Fibroblast of lung (primary cell): ENCODE measurements at regions not wholly inside any gene's neighbourhood (a gene's known extent, or its start where the extent isn't known, plus 50 kb on each side); places are given as distances from the start of the nearest gene placed in this dataset.
"Not testable (repeated sequence)": the region's sequence is repeated elsewhere in the genome, so short reads cannot be mapped to it uniquely, and the experiment has no call there.

Source experiments
- DNase-seq, 2 donors: peaks; one replicate each; pipeline versions ENCODE4 v3.0.0 to v3.0.0-alpha.2; 2010; ENCODE audit warnings: low read depth in 2 of 2
- H2AFZ ChIP-seq: 2 replicates; pipeline ENCODE4 v1.5.1; 2012; ENCODE audit warnings: low read length, control low read depth, inconsistent platforms
- H3K27ac ChIP-seq: 2 replicates; pipeline ENCODE4 v1.5.1; 2011; ENCODE audit warnings: low read length, control low read depth; ENCODE audit not compliant: insufficient read depth
- H3K27me3 ChIP-seq: 2 replicates; pipeline ENCODE4 v1.5.1; 2011; ENCODE audit warnings: mild to moderate bottlenecking, low read length; ENCODE audit not compliant: control insufficient read depth, insufficient read depth
- H3K36me3 ChIP-seq: 2 replicates; pipeline ENCODE4 v1.5.1; 2011; ENCODE audit warnings: low read length; ENCODE audit not compliant: control insufficient read depth, insufficient read depth
- H3K4me1 ChIP-seq: 2 replicates; pipeline ENCODE4 v1.5.1; 2011; ENCODE audit warnings: low read length; ENCODE audit not compliant: control insufficient read depth, insufficient read depth; ENCODE audit errors: extremely low read depth
- H3K4me2 ChIP-seq: 2 replicates; pipeline ENCODE4 v1.5.1; 2011; ENCODE audit warnings: low read length, control low read depth; ENCODE audit not compliant: insufficient read depth; ENCODE audit errors: extremely low read depth
- H3K4me3 ChIP-seq, 4 experiments: fragments of 200-600 bp in 1 of 4; sonication (generic) in 1 of 4; replicated peaks in 1 of 4; 2 replicates each; pipeline ENCODE4 v1.5.1; 2011 to 2016; ENCODE audit warnings: low read length in 4 of 4, low read depth in 3 of 4, mild to moderate bottlenecking in 3 of 4, control low read depth in 2 of 4, inconsistent platforms in 1 of 4, mixed read lengths in 1 of 4; ENCODE audit not compliant: insufficient read depth in 1 of 4; ENCODE audit errors: control extremely low read depth in 1 of 4
- H3K79me2 ChIP-seq: 2 replicates; pipeline ENCODE4 v1.5.1; 2012; ENCODE audit warnings: mild to moderate bottlenecking, low read length, inconsistent platforms; ENCODE audit not compliant: control insufficient read depth, insufficient read depth
- H3K9ac ChIP-seq: 2 replicates; pipeline ENCODE4 v1.5.1; 2011; ENCODE audit warnings: mild to moderate bottlenecking, low read length, control low read depth; ENCODE audit not compliant: insufficient read depth
- H3K9me3 ChIP-seq: 2 replicates; pipeline ENCODE4 v1.5.1; 2012; ENCODE audit warnings: low read depth, low read length; ENCODE audit not compliant: control insufficient read depth, insufficient read depth
- H4K20me1 ChIP-seq: 2 replicates; pipeline ENCODE4 v1.5.1; 2011; ENCODE audit warnings: low read length; ENCODE audit not compliant: control insufficient read depth, insufficient read depth; ENCODE audit errors: extremely low read depth
- EZH2 ChIP-seq: IDR thresholded peaks from 2 replicates; pipeline ENCODE4 v1.5.1; 2012; ENCODE audit warnings: low read length, control low read depth, mild to moderate bottlenecking; ENCODE audit errors: missing control alignments
- TF ChIP-seq, protein P1 (sequence below), 2 donors: IDR thresholded peaks in 1 of 2; conservative IDR thresholded peaks in 1 of 2; 1 replicate in 1 of 2; 2 replicates in 1 of 2; pipeline ENCODE4 v1.5.1; 2011 to 2012; ENCODE audit warnings: low read length in 2 of 2, control low read depth in 1 of 2, inconsistent platforms in 1 of 2, low read depth in 1 of 2, mild to moderate bottlenecking in 1 of 2

DNA sequence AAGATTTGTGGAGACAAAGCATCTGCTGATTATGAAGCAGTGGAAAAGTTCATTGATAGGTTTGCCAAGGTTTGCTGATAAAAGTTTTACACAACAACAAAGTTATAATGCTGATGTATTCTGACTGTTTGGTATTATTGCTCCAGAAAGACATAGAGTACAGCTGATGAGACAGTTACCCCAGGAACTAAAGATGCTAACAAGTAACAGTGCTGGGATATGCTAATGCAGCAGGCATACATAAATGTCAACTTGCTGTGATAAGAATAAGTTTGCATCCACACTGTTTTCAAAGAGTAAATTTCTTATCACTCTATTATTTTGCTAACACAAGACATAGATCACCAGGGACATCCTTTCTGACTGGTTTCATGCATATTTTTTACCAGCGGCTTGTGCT, 1221.3 kb upstream of the CELF4 start:
- H3K27me3 ChIP-seq = no peaks in the 10 kb centered on the region
- no peaks in the 10 kb centered on the region for H3K9me3 ChIP-seq
- H3K4me2 ChIP-seq = no peak overlapping the region
- no peaks in the 10 kb centered on the region for H3K79me2 ChIP-seq
- DNase-seq = no peak
- no peaks in the 10 kb centered on the region for H3K36me3 ChIP-seq
- no peak overlapping the region for H3K27ac ChIP-seq
- no peak overlapping the region for H3K4me3 ChIP-seq
- no peak overlapping the region for H2AFZ ChIP-seq
- H4K20me1 ChIP-seq = no peaks in the 10 kb centered on the region
- H3K9ac ChIP-seq = no peak overlapping the region
- no peak for TF ChIP-seq EZH2
- TF ChIP-seq, protein P1, sequence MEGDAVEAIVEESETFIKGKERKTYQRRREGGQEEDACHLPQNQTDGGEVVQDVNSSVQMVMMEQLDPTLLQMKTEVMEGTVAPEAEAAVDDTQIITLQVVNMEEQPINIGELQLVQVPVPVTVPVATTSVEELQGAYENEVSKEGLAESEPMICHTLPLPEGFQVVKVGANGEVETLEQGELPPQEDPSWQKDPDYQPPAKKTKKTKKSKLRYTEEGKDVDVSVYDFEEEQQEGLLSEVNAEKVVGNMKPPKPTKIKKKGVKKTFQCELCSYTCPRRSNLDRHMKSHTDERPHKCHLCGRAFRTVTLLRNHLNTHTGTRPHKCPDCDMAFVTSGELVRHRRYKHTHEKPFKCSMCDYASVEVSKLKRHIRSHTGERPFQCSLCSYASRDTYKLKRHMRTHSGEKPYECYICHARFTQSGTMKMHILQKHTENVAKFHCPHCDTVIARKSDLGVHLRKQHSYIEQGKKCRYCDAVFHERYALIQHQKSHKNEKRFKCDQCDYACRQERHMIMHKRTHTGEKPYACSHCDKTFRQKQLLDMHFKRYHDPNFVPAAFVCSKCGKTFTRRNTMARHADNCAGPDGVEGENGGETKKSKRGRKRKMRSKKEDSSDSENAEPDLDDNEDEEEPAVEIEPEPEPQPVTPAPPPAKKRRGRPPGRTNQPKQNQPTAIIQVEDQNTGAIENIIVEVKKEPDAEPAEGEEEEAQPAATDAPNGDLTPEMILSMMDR (conservative IDR thresholded peaks at IDR 0.05 in 1 of 2, IDR thresholded peaks at IDR 0.05 in 1 of 2; ENCODE audit: low read depth in 1 of 2, low read length in 2 of 2) = no peak
- no peaks in the 10 kb centered on the region for H3K4me1 ChIP-seq

- H3K27me3 ChIP-seq, DNase-seq, H3K27ac ChIP-seq, H3K4me1 ChIP-seq, H3K9ac ChIP-seq, H3K4me3 ChIP-seq, H3K36me3 ChIP-seq, H4K20me1 ChIP-seq, H3K9me3 ChIP-seq, H2AFZ ChIP-seq, H3K4me2 ChIP-seq, H3K79me2 ChIP-seq: not testable (repeated sequence)
These were observed 1206.0 kb upstream of the CELF4 start for GRCh38 chr18:38771620-38772019.

DNA sequence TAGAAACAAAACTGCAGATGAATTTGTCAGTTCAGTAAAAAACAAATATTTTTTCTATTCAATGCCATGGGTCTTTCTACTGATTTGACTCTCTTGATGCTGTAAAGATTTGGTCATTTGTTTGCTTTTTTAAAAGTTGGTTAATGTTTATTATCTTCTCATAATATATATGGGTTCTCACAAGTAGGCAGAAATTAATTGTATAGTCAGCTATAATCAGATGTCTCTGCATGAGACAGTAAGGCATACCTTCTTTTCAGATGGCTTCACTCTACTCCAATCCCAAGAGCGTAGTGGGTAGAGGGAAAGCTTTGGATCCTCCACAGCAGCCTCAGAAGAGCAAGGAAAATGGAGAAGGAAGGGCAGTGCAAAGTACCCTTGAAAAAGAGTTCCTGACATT, 1202.9 kb upstream of the CELF4 start:
- DNase-seq = no peak
- H3K27ac ChIP-seq = no peak overlapping the region
- no peaks in the 10 kb centered on the region for H3K4me1 ChIP-seq
- no peak overlapping the region for H3K4me3 ChIP-seq
- H4K20me1 ChIP-seq = no peaks in the 10 kb centered on the region
- no peak overlapping the region for H3K9ac ChIP-seq
- H3K9me3 ChIP-seq = no peaks in the 10 kb centered on the region
- H3K36me3 ChIP-seq = no peaks in the 10 kb centered on the region
- no peak for TF ChIP-seq EZH2
- TF ChIP-seq, protein P1 (conservative IDR thresholded peaks at IDR 0.05 in 1 of 2, IDR thresholded peaks at IDR 0.05 in 1 of 2; ENCODE audit: low read depth in 1 of 2, low read length in 2 of 2) = no peak
- no peak overlapping the region for H2AFZ ChIP-seq
- H3K79me2 ChIP-seq = no peaks in the 10 kb centered on the region
- no peak overlapping the region for H3K4me2 ChIP-seq
- no peaks in the 10 kb centered on the region for H3K27me3 ChIP-seq

DNA sequence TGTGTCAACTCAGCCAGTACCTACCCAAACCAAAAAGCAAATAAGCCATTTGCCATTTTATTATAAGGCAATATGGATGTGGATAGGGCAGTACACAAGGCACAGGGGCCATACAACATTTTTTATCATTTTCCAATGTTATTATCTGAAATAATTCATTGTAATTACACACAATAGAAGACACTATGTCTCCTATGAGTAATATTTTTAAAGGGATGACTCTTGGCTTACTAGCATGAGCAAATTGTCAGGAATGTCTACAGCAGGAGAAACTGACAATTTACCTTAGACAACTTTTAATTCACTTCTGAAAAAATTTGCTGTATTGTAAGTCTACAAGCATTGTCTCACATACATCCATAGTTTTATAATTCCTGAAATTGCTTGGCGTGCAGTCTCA, 1193.9 kb upstream of the CELF4 start:
- H3K9ac ChIP-seq = no peak overlapping the region
- H3K27me3 ChIP-seq = no peaks in the 10 kb centered on the region
- H2AFZ ChIP-seq = no peak overlapping the region
- no peak for DNase-seq
- TF ChIP-seq EZH2 = no peak
- TF ChIP-seq, protein P1 (conservative IDR thresholded peaks at IDR 0.05 in 1 of 2, IDR thresholded peaks at IDR 0.05 in 1 of 2; ENCODE audit: low read depth in 1 of 2, low read length in 2 of 2) = no peak
- no peaks in the 10 kb centered on the region for H3K4me1 ChIP-seq
- no peaks in the 10 kb centered on the region for H4K20me1 ChIP-seq
- no peaks in the 10 kb centered on the region for H3K79me2 ChIP-seq
- no peak overlapping the region for H3K4me3 ChIP-seq
- H3K4me2 ChIP-seq = no peak overlapping the region
- no peaks in the 10 kb centered on the region for H3K36me3 ChIP-seq
- no peak overlapping the region for H3K27ac ChIP-seq
- H3K9me3 ChIP-seq = no peaks in the 10 kb centered on the region
